Psoas muscle (tissue), 7 donors: ENCODE measurements at regions not wholly inside any gene's neighbourhood (a gene's known extent, or its start where the extent isn't known, plus 50 kb on each side); places are given as distances from the start of the nearest gene placed in this dataset.

Experiments used
- ATAC-seq, 4 donors: fragments of 200-7000 bp; cut with Tn5 transposase; one replicate each; pipeline ENCODE4 v1.9.1; 2020; ENCODE audit warnings: moderate library complexity in 3 of 4, mild to moderate bottlenecking in 2 of 4
- DNase-seq, 2 donors: peaks; one replicate each; pipeline ENCODE4 v3.0.0-alpha.2; 2020
- H3K27ac ChIP-seq: fragments of 200-600 bp; one replicate; pipeline ENCODE4 v1.8.0; 2022
- H3K27me3 ChIP-seq, 3 donors: fragments of 200-600 bp in 1 of 3; one replicate each; pipeline versions ENCODE4 v1.6.1 to v1.8.0; 2013 to 2022; ENCODE audit warnings: low read length in 2 of 3, mild to moderate bottlenecking in 2 of 3, moderate library complexity in 1 of 3; ENCODE audit not compliant: insufficient read depth in 3 of 3
- H3K36me3 ChIP-seq, 2 donors: fragments of 200-600 bp in 1 of 2; one replicate each; pipeline versions ENCODE4 v1.6.1 to v1.8.0; 2013 to 2022; ENCODE audit warnings: low read depth in 1 of 2, mild to moderate bottlenecking in 1 of 2, moderate library complexity in 1 of 2; ENCODE audit not compliant: insufficient read depth in 1 of 2
- H3K4me1 ChIP-seq: fragments of 200-600 bp; one replicate; pipeline ENCODE4 v1.8.0; 2022
- H3K4me3 ChIP-seq: fragments of 200-600 bp; one replicate; pipeline ENCODE4 v1.8.0; 2022; ENCODE audit warnings: mild to moderate bottlenecking
- H3K9me3 ChIP-seq: fragments of 200-600 bp; one replicate; pipeline ENCODE4 v1.8.0; 2022
- CTCF ChIP-seq: fragments of 200-600 bp; IDR thresholded peaks from one replicate; pipeline ENCODE4 v1.8.0; 2022; ENCODE audit warnings: antibody characterized with exemption
- WGBS, 3 donors: extraction: QIAGEN DNeasy Blood & Tissue Kit; methylation state at CpG; one replicate each; pipeline versions ENCODE4 v1.1.6 to v1.1.7; 2013; 5-methylcytosine and 5-hydroxymethylcytosine counted together
- intact Hi-C, 2 donors: fragments of 100-400 bp; cut with DNase I; formaldehyde crosslinking; loops; one replicate each; pipeline versions ENCODE4 v1.11.0 to v1.14.2; 2022
- donor health status: healthy with polysubstance abuse.
- donor health status: DM: no; HTN: no; CAD: no; lungs with moderate emphysema.
- donor health status: Bipolar disorder and iron deficiency.
- donor health status: healthy.
- donor health status: DM: yes; HTN: yes; CAD: no.
- donor health status: DM: no; HTN: no; CAD: no.
- donor health status: DM: yes; HTN: yes; CAD: no.

GRCh38 chr15:36230776-36231175, 348.6 kb upstream of the CDIN1 start:
- H3K27ac ChIP-seq, result no peak overlapping the region
- ATAC-seq (no peak), DNase-seq (no peak)
- H3K9me3 ChIP-seq, result peaks cover under 1% of the 10 kb centered on the region
- H3K4me1 ChIP-seq, result no peaks in the 10 kb centered on the region
- TF ChIP-seq CTCF, result no peak
- H3K4me3 ChIP-seq, result no peak overlapping the region
- no peaks in the 10 kb centered on the region for H3K27me3 ChIP-seq
- 80 to 91% (median 86%) methylated on average over 2 of the region's 2 CpGs for WGBS, 3 donors
- H3K36me3 ChIP-seq, result no peaks in the 10 kb centered on the region
- intact Hi-C loops, result no loop called here

- ATAC-seq, result no peak
- H3K9me3 ChIP-seq, result no peaks in the 10 kb centered on the region
- H3K27ac ChIP-seq, result no peak overlapping the region
- WGBS, 3 donors, result 34 to 40% (median 39%) methylated on average over 1 of the region's 1 CpG
- DNase-seq, result no peak
- no peak overlapping the region for H3K4me3 ChIP-seq
- H3K27me3 ChIP-seq, result no peaks in the 10 kb centered on the region
- H3K4me1 ChIP-seq, result no peaks in the 10 kb centered on the region
- intact Hi-C loops, result no loop called here
- no peak for TF ChIP-seq CTCF
- H3K36me3 ChIP-seq, result no peaks in the 10 kb centered on the region
These were observed 346.9 kb upstream of the CDIN1 start for GRCh38 chr15:36232491-36232890.

DNA sequence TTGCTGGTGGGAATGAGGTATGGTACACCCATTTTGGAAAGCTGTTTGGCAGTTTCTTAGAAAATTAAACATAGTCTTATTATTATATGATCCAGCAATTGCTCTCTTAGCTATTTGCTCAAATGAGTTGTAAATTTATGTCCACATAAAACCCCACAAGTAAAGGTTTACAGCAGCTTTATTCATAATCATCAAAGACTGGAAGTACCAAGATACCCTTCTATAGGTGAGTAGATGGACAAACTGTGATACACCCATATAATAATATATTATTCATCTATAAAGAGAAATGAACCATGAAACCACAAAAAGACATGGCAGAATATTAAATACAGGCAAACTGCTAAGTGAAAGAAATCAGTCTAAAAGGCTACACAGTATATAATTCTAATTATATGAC, 344.7 kb upstream of the CDIN1 start:
- H3K27me3 ChIP-seq, result no peaks in the 10 kb centered on the region
- intact Hi-C loops, result no loop called here
- TF ChIP-seq CTCF, result no peak
- H3K36me3 ChIP-seq, result no peaks in the 10 kb centered on the region
- no peak overlapping the region for H3K27ac ChIP-seq
- ATAC-seq, result no peak
- no peak overlapping the region for H3K4me3 ChIP-seq
- H3K9me3 ChIP-seq, result no peaks in the 10 kb centered on the region
- DNase-seq, result no peak
- no peaks in the 10 kb centered on the region for H3K4me1 ChIP-seq

DNA sequence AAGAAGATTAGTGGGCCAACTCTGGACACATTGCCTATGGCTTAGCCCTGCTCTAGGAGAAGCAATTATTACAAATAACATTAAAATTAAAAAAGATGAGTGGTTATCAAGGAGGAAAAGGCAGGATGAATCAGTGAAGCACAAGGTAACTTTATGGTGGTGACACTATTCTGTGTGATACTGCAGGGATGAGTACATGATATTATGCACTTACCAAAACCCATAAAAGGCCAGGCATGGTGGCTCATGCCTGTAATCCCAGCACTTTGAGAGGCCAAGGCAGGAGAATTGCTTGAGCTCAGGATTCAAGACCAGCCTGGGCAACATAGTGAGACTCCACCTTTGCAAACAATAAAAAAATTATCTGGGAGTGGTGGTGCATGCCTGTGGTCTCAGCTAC, 344.3 kb upstream of the CDIN1 start:
- Histone ChIP-seq H3K27me3 (no peaks in the 10 kb centered on the region), H3K4me3 (no peak overlapping the region), H3K4me1 (no peaks in the 10 kb centered on the region), H3K9me3 (no peaks in the 10 kb centered on the region), H3K27ac (no peak overlapping the region), H3K36me3 (no peaks in the 10 kb centered on the region)
- DNase-seq, result no peak
- no peak for ATAC-seq
- no peak for TF ChIP-seq CTCF
- intact Hi-C loops, result no loop called here

DNA sequence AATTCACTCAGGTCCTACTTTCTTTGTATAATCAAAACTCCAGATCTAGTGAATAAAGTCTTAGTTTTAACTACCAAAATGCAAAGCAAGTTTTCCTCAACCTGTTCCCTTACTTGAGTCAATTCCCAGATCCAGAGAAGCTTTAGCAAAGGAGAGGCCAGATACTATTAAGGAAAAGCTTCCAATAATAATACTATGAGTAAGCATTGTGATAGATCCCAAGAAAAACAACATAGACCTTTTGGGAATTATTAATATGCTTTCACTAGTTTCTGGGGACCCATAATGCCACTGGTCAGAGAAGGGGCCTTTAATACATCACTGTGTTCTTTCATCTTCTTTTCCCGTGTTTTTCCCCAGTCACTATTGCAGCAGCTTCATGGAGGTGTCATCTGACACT, 339.9 kb upstream of the CDIN1 start:
- no peak for ATAC-seq

More for the DNA sequence above, 339.9 kb upstream of the CDIN1 start:
- Histone ChIP-seq H3K27ac (no peak overlapping the region), H3K27me3 (no peaks in the 10 kb centered on the region), H3K9me3 (no peaks in the 10 kb centered on the region), H3K36me3 (no peaks in the 10 kb centered on the region), H3K4me3 (no peak overlapping the region), H3K4me1 (no peaks in the 10 kb centered on the region)
- no peak for TF ChIP-seq CTCF
- 45 to 52% (median 50%) methylated on average over 1 of the region's 1 CpG for WGBS, 3 donors
- intact Hi-C loops, result no loop called here
- no peak for DNase-seq
